Muscle of leg (tissue), 3 donors: ENCODE measurements at regions not wholly inside any gene's neighbourhood (a gene's known extent, or its start where the extent isn't known, plus 50 kb on each side); places are given as distances from the start of the nearest gene placed in this dataset.

ENCODE experiments used
- DNase-seq: peaks from one replicate; pipeline ENCODE4 v3.0.0; 2013
- H3K27ac ChIP-seq: one replicate; pipeline ENCODE4 v1.5.1; 2013; ENCODE audit warnings: mild to moderate bottlenecking, low read length, control low read depth
- H3K27me3 ChIP-seq: one replicate; pipeline ENCODE4 v1.6.1; 2013; ENCODE audit warnings: low read length; ENCODE audit not compliant: control insufficient read depth, insufficient read depth
- H3K36me3 ChIP-seq: one replicate; pipeline ENCODE4 v1.6.1; 2013; ENCODE audit warnings: low read length; ENCODE audit not compliant: control insufficient read depth, insufficient read depth
- H3K4me1 ChIP-seq: one replicate; pipeline ENCODE4 v1.6.1; 2013; ENCODE audit warnings: low read length; ENCODE audit not compliant: control insufficient read depth, insufficient read depth
- H3K4me3 ChIP-seq: one replicate; pipeline ENCODE4 v1.5.1; 2013; ENCODE audit warnings: low read length, control low read depth
- H3K9me3 ChIP-seq: replicated peaks from 2 replicates; pipeline ENCODE4 v1.6.1; 2013; ENCODE audit warnings: low read depth, low read length; ENCODE audit not compliant: control insufficient read depth
- WGBS: methylation state at CpG from one replicate; pipeline ENCODE4 v1.1.5; 2013; ENCODE audit warnings: missing lambda C conversion rate; ENCODE audit not compliant: insufficient coverage; 5-methylcytosine and 5-hydroxymethylcytosine counted together

DNA sequence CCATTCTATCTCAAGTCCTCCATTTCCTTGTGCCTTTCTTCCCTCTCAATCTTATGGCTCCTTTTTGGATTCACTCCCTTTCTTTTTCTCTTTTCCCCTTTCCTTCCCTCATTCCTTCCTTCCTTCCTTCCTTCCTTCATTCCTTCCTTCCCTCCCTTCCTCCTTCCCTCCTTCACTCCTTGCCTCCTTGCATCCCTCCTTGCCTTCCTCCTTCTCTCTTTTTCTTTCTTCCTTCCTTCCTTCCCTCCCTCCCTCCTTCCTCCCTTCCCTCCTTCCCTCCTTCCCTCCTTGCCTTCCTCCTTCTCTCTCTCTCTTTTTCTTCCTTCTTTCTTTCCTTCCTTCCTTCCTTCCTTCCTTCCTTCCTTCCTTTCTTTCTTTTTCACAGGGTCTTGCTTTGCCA, 120.1 kb downstream of the SAMD9 start:
- no peaks in the 10 kb centered on the region for H3K36me3 ChIP-seq
- no peaks in the 10 kb centered on the region for H3K9me3 ChIP-seq
- H3K4me1 ChIP-seq: peaks cover 7% of the 10 kb centered on the region
- no peaks in the 10 kb centered on the region for H3K27me3 ChIP-seq
- DNase-seq: no peak
- H3K4me3 ChIP-seq: no peak overlapping the region
- peak overlapping the region; percentile 57 for H3K27ac ChIP-seq

DNA sequence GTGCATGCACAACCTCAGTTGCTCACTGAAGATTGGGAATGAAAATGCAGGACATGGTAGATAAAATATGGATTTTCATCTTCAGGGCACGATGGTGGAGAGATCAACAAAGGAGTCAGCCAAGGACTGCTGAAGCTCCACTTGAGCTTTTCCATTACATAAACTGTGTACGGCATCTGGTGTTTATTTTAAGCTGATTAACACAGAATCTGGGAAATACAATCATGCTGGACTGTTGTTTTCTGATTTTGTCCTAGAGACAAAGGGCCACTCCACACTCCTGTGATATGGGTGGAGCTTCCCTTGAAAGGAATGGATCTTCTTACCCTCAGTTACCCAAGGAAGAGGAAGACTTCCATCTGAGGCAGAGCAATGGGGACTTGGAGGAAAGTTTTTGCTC, 120.6 kb downstream of the SAMD9 start:
- Histone ChIP-seq H3K4me1 (peaks cover 7% of the 10 kb centered on the region), H3K9me3 (no peaks in the 10 kb centered on the region), H3K27ac (peak overlapping the region; percentile 57), H3K27me3 (no peaks in the 10 kb centered on the region), H3K4me3 (no peak overlapping the region), H3K36me3 (no peaks in the 10 kb centered on the region)
- DNase-seq: peak; percentile 47
- WGBS: 67% methylated on average over 1 of the region's 2 CpGs

DNA sequence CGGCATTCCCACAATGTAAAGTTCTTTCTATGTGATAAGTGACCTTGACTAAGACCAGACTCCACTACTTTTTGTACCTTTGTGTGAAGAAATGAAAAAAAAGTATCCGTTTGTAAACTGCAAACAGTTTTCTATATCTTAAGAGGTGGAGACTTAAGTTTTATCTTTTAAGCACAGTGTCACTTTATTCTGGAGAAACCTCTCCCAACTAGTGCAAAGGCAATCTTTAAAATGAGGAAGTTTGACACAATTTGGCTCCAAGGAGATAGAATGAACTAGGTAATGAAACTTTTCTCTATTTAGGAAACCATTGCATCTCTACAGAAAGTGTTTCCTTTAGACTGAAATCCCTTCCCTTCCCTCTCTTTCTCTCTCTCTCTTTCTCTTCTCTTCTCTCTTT, 122.9 kb downstream of the SAMD9 start:
- H3K4me3 ChIP-seq: no peak overlapping the region
- no peaks in the 10 kb centered on the region for H3K27me3 ChIP-seq
- DNase-seq: no peak
- peaks cover 7% of the 10 kb centered on the region for H3K4me1 ChIP-seq
- no CpG with 5 or more reads among the region's 2 CpGs for WGBS
- no peaks in the 10 kb centered on the region for H3K36me3 ChIP-seq
- H3K9me3 ChIP-seq: no peaks in the 10 kb centered on the region
- H3K27ac ChIP-seq: no peak overlapping the region

DNA sequence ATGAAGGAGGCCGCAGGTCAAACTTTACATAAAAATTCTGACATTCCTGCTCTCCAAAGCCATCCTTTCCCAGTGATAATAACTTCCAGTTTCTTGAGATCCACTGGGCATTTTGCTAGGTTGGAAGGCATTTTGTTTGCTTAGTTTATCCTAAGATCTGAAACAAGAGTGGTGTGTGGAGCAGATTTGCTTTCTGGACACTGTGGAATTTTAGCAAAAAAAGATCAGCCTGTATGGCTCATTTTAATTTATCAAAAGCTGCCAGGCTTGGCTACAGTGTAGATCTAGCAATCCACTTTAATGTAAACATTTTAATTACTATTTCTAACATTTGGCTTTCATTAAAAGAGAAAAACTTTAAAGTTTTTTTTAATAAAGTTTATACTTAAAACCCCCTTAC, 124.8 kb downstream of the SAMD9 start:
- DNase-seq: no peak
- Histone ChIP-seq H3K27ac (no peak overlapping the region), H3K36me3 (no peaks in the 10 kb centered on the region), H3K4me3 (no peak overlapping the region), H3K9me3 (no peaks in the 10 kb centered on the region), H3K4me1 (peaks cover 7% of the 10 kb centered on the region), H3K27me3 (no peaks in the 10 kb centered on the region)
- no CpG with 5 or more reads among the region's 1 CpG for WGBS

DNA sequence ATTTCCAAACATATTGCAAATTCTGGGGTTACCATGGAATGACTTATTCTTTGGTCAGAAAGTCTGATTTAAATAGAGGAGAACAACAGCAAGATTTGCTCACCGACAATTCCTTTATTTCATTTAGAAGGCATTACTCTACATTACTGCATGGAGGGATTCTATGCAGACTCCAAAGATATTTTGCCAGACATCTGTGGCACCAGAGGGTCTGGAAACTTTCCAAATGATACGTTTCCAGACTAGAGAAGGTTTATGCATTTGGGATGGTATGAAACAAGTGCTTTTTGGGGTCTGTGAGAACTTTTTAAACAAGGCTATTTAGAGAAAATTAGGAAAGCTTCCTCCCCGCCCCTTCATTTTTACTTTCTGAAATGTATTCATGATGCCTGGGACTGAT, 125.3 kb downstream of the SAMD9 start:
- DNase-seq: peak; percentile 55
- H3K27ac ChIP-seq: no peak overlapping the region
- no peak overlapping the region for H3K4me3 ChIP-seq
- H3K36me3 ChIP-seq: no peaks in the 10 kb centered on the region
- no peaks in the 10 kb centered on the region for H3K9me3 ChIP-seq
- H3K27me3 ChIP-seq: no peaks in the 10 kb centered on the region
- WGBS: 17% methylated on average over 1 of the region's 3 CpGs
- peaks cover 6% of the 10 kb centered on the region for H3K4me1 ChIP-seq

DNA sequence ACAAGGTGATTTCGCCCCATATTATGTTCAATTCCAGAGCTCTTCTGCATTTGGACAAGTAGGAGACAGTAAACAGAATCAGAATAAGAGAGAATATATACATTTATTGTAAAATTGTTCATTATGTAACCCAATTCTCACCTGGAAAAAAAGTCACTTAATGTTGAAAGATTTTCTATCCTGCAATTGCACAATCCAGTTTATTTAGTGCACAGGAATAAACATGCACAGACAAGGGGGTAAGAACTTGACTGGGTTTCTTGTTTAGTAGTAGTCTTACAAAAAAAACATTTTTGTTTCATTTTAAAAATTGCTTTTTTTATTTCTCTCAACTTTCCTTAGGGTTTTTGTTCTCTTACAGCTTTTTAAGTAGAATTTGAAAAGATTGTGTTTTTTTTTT, 126.6 kb downstream of the SAMD9 start:
- H3K4me3 ChIP-seq: no peak overlapping the region
- DNase-seq: no peak
- H3K27me3 ChIP-seq: no peaks in the 10 kb centered on the region
- no peak overlapping the region for H3K27ac ChIP-seq
- WGBS: no CpG with 5 or more reads among the region's 1 CpG
- no peaks in the 10 kb centered on the region for H3K9me3 ChIP-seq
- no peaks in the 10 kb centered on the region for H3K36me3 ChIP-seq
- no peaks in the 10 kb centered on the region for H3K4me1 ChIP-seq

DNA sequence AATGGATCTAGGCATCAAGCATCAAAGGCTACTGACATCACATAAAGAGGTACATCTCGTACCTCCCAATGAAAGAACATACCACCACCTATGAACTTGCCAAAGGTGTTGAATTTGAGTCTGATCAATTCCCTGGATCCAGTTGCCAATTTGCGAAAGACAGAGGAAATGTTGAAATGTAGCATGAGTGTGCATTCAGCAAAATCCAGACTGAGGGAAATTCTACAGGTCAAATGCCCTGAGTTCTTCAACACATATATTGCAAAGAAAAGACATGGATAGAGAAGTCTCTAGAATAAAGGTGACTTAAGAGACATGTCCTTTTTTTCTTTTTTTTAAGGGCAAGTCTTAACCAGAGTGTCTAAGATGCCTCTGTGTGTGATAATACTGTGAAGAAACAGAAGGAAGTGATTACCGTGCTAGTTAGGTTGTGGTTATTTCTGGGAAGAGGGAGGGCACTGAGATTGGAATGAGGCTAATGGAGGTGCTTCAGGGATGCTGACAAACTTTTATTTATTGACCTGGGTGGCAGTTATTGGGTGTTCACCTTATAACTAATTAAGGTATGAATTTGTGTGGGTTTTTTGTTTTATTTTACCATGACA, 128.7 kb downstream of the SAMD9 start:
- no peaks in the 10 kb centered on the region for H3K27me3 ChIP-seq
- H3K9me3 ChIP-seq: no peaks in the 10 kb centered on the region
- DNase-seq: no peak
- H3K27ac ChIP-seq: no peak overlapping the region
- H3K4me1 ChIP-seq: no peaks in the 10 kb centered on the region
- no peak overlapping the region for H3K4me3 ChIP-seq
- 25% methylated on average over 1 of the region's 3 CpGs for WGBS
- no peaks in the 10 kb centered on the region for H3K36me3 ChIP-seq

DNA sequence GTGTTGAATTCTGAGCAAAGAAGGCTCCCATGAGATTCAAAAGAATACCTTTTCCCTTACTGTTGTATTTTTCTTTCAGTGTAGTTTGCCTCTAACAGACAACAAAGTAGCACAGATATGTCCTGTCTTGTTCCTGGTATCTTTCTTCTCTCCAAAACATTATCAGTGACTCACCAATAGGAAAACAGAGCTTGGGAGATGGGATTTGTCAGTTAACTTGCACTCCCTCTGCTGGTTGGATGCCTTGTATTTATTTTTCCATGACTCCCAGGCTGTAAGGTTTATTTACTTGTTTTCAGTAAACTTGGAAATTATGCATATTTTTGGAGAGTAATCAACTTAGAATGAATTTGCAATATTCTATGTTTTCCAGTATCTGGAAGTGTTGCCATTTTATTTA, 129.7 kb downstream of the SAMD9 start:
- no peaks in the 10 kb centered on the region for H3K9me3 ChIP-seq
- H3K36me3 ChIP-seq: no peaks in the 10 kb centered on the region
- no peak overlapping the region for H3K27ac ChIP-seq
- H3K4me1 ChIP-seq: no peaks in the 10 kb centered on the region
- H3K27me3 ChIP-seq: no peaks in the 10 kb centered on the region
- H3K4me3 ChIP-seq: no peak overlapping the region
- peak; percentile 45 for DNase-seq

DNA sequence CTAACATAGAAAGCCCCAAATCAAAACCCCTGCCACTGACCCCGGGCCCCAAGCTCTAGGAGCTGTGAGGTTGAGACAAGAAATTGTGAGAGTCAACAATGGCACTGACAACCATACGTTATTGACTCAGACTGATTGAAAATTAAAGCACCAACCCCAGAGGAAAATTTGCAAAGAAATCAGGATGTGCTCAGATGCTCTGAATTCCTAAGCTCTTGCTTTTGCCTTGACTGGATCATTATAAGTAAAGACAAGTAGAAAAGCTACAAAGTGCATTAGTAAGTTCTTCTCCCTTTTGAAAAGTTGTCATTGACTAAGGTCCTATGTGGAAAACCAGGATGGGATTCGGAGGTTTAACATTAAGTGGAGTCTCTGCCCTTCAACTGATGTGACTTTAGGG, 130.2 kb downstream of the SAMD9 start:
- Histone ChIP-seq H3K27ac (no peak overlapping the region), H3K9me3 (peaks cover 2% of the 10 kb centered on the region), H3K27me3 (no peaks in the 10 kb centered on the region), H3K4me3 (no peak overlapping the region), H3K4me1 (no peaks in the 10 kb centered on the region), H3K36me3 (no peaks in the 10 kb centered on the region)
- DNase-seq: no peak
- WGBS: no CpG with 5 or more reads among the region's 3 CpGs

DNA sequence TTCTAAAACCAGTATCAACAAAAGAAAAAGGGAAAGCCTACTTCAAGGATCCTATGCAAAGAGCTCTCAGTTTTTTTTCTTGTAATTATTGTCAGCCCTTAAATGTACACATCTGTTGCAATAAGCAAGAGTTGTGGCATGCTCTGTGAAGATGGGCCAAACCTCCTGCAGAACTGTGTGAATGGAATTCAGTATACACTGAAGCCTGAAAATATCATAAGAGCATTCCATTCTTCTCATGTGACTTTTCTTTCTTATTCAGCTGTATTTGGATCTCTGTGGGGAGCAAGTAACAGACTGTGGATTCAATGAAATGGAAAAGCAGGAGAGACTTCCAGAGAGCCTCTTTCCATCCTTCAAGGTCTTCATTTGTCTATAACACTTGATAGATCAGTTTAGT, 130.7 kb downstream of the SAMD9 start:
- no peaks in the 10 kb centered on the region for H3K36me3 ChIP-seq
- H3K27me3 ChIP-seq: no peaks in the 10 kb centered on the region
- H3K9me3 ChIP-seq: peaks cover 2% of the 10 kb centered on the region
- peak; percentile 66 for DNase-seq
- no peak overlapping the region for H3K4me3 ChIP-seq
- H3K27ac ChIP-seq: no peak overlapping the region
- no peaks in the 10 kb centered on the region for H3K4me1 ChIP-seq

DNA sequence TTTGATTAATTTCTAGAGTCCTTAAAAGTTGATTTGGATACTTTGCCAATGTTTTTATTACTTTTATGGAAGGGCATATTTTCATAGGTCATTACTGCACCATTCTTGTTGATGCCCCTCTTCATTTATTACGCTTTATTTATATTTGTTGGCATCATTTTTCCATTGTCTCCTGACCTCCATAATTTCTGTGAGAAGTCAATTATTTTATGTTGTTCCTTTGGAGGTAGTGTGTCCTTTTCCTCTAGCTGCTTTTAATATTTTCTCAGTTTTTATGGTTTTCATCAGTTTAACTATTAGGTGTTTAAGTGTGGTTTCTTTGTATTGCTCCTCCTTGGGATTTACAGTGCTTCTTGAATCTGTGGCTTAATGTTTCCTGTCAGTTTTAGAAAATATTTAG, 134.9 kb downstream of the SAMD9 start:
- no peak for DNase-seq
- no peaks in the 10 kb centered on the region for H3K4me1 ChIP-seq
- H3K27ac ChIP-seq: no peak overlapping the region
- peaks cover 2% of the 10 kb centered on the region for H3K9me3 ChIP-seq
- H3K36me3 ChIP-seq: no peaks in the 10 kb centered on the region
- no CpG with 5 or more reads among the region's 1 CpG for WGBS
- H3K27me3 ChIP-seq: no peaks in the 10 kb centered on the region
- H3K4me3 ChIP-seq: no peak overlapping the region
